ENCODE measurements at regions not wholly inside any gene's neighbourhood (a gene's known extent, or its start where the extent isn't known, plus 50 kb on each side); places are given as distances from the start of the nearest gene placed in this dataset.

GRCh38 chr4:110823251-110823650, 200.4 kb upstream of the PITX2 start:
- Histone ChIP-seq H2AFZ (ENCODE audit: low read length) (no peak overlapping the region), H4K20me1 (ENCODE audit: insufficient read depth, low read depth, low read length) (no peaks in the 10 kb centered on the region), H3K36me3 (ENCODE audit: insufficient read depth, low read length) (no peaks in the 10 kb centered on the region), H3K4me1 (ENCODE audit: low read length) (no peaks in the 10 kb centered on the region), H3K4me2 (ENCODE audit: low read depth, low read length, poor library complexity, severe bottlenecking) (no peak overlapping the region), H3K4me3 (ENCODE audit: low read length) (no peak overlapping the region), H3K9me3 (ENCODE audit: low read length) (no peaks in the 10 kb centered on the region), H3K9ac (ENCODE audit: low read length) (no peak overlapping the region), H3K79me2 (ENCODE audit: low read length) (no peaks in the 10 kb centered on the region), H3K27me3 (ENCODE audit: low read length) (no peaks in the 10 kb centered on the region), H3K9me2 (replicated peaks; ENCODE audit: insufficient read depth, low read length) (no peaks in the 10 kb centered on the region), H3K27ac (ENCODE audit: low read length) (no peak overlapping the region)
- DNase-seq: peak; percentile 68

GRCh38 chr4:110824344-110824743, 201.5 kb upstream of the PITX2 start:
- no peaks in the 10 kb centered on the region for H3K27me3 ChIP-seq (ENCODE audit: low read length)
- no peaks in the 10 kb centered on the region for H3K4me1 ChIP-seq (ENCODE audit: low read length)
- H2AFZ ChIP-seq (ENCODE audit: low read length): no peak overlapping the region

GRCh38 chr4:110826656-110827055, 203.8 kb upstream of the PITX2 start:
- no peaks in the 10 kb centered on the region for H3K79me2 ChIP-seq (ENCODE audit: low read length)
- H3K27me3 ChIP-seq (ENCODE audit: low read length): no peaks in the 10 kb centered on the region
- no peaks in the 10 kb centered on the region for H3K36me3 ChIP-seq (ENCODE audit: insufficient read depth, low read length)
- H3K4me1 ChIP-seq (ENCODE audit: low read length): no peaks in the 10 kb centered on the region
- H3K9ac ChIP-seq (ENCODE audit: low read length): no peak overlapping the region
- H3K9me2 ChIP-seq (replicated peaks; ENCODE audit: insufficient read depth, low read length): no peaks in the 10 kb centered on the region
- no peaks in the 10 kb centered on the region for H3K9me3 ChIP-seq (ENCODE audit: low read length)
- H3K27ac ChIP-seq (ENCODE audit: low read length): no peak overlapping the region
- H3K4me3 ChIP-seq (ENCODE audit: low read length): no peak overlapping the region
- no peaks in the 10 kb centered on the region for H4K20me1 ChIP-seq (ENCODE audit: insufficient read depth, low read depth, low read length)
- no peak overlapping the region for H2AFZ ChIP-seq (ENCODE audit: low read length)
- H3K4me2 ChIP-seq (ENCODE audit: low read depth, low read length, poor library complexity, severe bottlenecking): no peak overlapping the region
- DNase-seq: no peak

More at GRCh38 chr4:110824344-110824743, 201.5 kb upstream of the PITX2 start:
- Histone ChIP-seq H3K27ac (ENCODE audit: low read length) (no peak overlapping the region), H3K36me3 (ENCODE audit: insufficient read depth, low read length) (no peaks in the 10 kb centered on the region), H3K79me2 (ENCODE audit: low read length) (no peaks in the 10 kb centered on the region), H4K20me1 (ENCODE audit: insufficient read depth, low read depth, low read length) (no peaks in the 10 kb centered on the region), H3K4me3 (ENCODE audit: low read length) (no peak overlapping the region), H3K9me3 (ENCODE audit: low read length) (no peaks in the 10 kb centered on the region), H3K4me2 (ENCODE audit: low read depth, low read length, poor library complexity, severe bottlenecking) (no peak overlapping the region), H3K9me2 (replicated peaks; ENCODE audit: insufficient read depth, low read length) (no peaks in the 10 kb centered on the region), H3K9ac (ENCODE audit: low read length) (no peak overlapping the region)
- DNase-seq: no peak

- Histone ChIP-seq H3K9me2 (replicated peaks; ENCODE audit: insufficient read depth, low read length) (no peaks in the 10 kb centered on the region), H2AFZ (ENCODE audit: low read length) (no peak overlapping the region), H3K4me1 (ENCODE audit: low read length) (no peaks in the 10 kb centered on the region)
These were observed 207.6 kb upstream of the PITX2 start for GRCh38 chr4:110830461-110830860.

GRCh38 chr4:110837896-110838450, 215.1 kb upstream of the PITX2 start:
- Histone ChIP-seq H2AFZ (ENCODE audit: low read length) (no peak overlapping the region), H3K4me3 (ENCODE audit: low read length) (no peak overlapping the region), H3K9me2 (replicated peaks; ENCODE audit: insufficient read depth, low read length) (no peaks in the 10 kb centered on the region), H3K36me3 (ENCODE audit: insufficient read depth, low read length) (no peaks in the 10 kb centered on the region), H3K27ac (ENCODE audit: low read length) (no peak overlapping the region), H3K27me3 (ENCODE audit: low read length) (no peaks in the 10 kb centered on the region), H4K20me1 (ENCODE audit: insufficient read depth, low read depth, low read length) (no peaks in the 10 kb centered on the region), H3K9ac (ENCODE audit: low read length) (no peak overlapping the region), H3K9me3 (ENCODE audit: low read length) (no peaks in the 10 kb centered on the region), H3K4me2 (ENCODE audit: low read depth, low read length, poor library complexity, severe bottlenecking) (no peak overlapping the region), H3K4me1 (ENCODE audit: low read length) (no peaks in the 10 kb centered on the region), H3K79me2 (ENCODE audit: low read length) (no peaks in the 10 kb centered on the region)
- no peak for DNase-seq

More at GRCh38 chr4:110830461-110830860, 207.6 kb upstream of the PITX2 start:
- no peak overlapping the region for H3K9ac ChIP-seq (ENCODE audit: low read length)
- H3K27ac ChIP-seq (ENCODE audit: low read length): no peak overlapping the region
- no peak for DNase-seq
- no peaks in the 10 kb centered on the region for H3K79me2 ChIP-seq (ENCODE audit: low read length)
- no peaks in the 10 kb centered on the region for H4K20me1 ChIP-seq (ENCODE audit: insufficient read depth, low read depth, low read length)
- H3K36me3 ChIP-seq (ENCODE audit: insufficient read depth, low read length): no peaks in the 10 kb centered on the region
- no peaks in the 10 kb centered on the region for H3K27me3 ChIP-seq (ENCODE audit: low read length)
- H3K9me3 ChIP-seq (ENCODE audit: low read length): no peaks in the 10 kb centered on the region
- H3K4me3 ChIP-seq (ENCODE audit: low read length): no peak overlapping the region
- H3K4me2 ChIP-seq (ENCODE audit: low read depth, low read length, poor library complexity, severe bottlenecking): no peak overlapping the region

- no peaks in the 10 kb centered on the region for H4K20me1 ChIP-seq (ENCODE audit: insufficient read depth, low read depth, low read length)
These were observed 217.4 kb upstream of the PITX2 start for GRCh38 chr4:110840221-110840654.

GRCh38 chr4:110848787-110849186, 225.9 kb upstream of the PITX2 start:
- Histone ChIP-seq H4K20me1 (ENCODE audit: insufficient read depth, low read depth, low read length) (no peaks in the 10 kb centered on the region), H3K4me3 (ENCODE audit: low read length) (no peak overlapping the region)

More at GRCh38 chr4:110840221-110840654, 217.4 kb upstream of the PITX2 start:
- H3K27ac ChIP-seq (ENCODE audit: low read length): no peak overlapping the region
- H3K36me3 ChIP-seq (ENCODE audit: insufficient read depth, low read length): no peaks in the 10 kb centered on the region
- no peaks in the 10 kb centered on the region for H3K9me3 ChIP-seq (ENCODE audit: low read length)
- no peak overlapping the region for H3K9ac ChIP-seq (ENCODE audit: low read length)
- no peaks in the 10 kb centered on the region for H3K9me2 ChIP-seq (replicated peaks; ENCODE audit: insufficient read depth, low read length)
- H3K27me3 ChIP-seq (ENCODE audit: low read length): no peaks in the 10 kb centered on the region
- no peak for DNase-seq
- H3K79me2 ChIP-seq (ENCODE audit: low read length): no peaks in the 10 kb centered on the region
- no peaks in the 10 kb centered on the region for H3K4me1 ChIP-seq (ENCODE audit: low read length)
- H3K4me3 ChIP-seq (ENCODE audit: low read length): no peak overlapping the region
- no peak overlapping the region for H2AFZ ChIP-seq (ENCODE audit: low read length)
- no peak overlapping the region for H3K4me2 ChIP-seq (ENCODE audit: low read depth, low read length, poor library complexity, severe bottlenecking)

GRCh38 chr4:110849461-110849860, 226.6 kb upstream of the PITX2 start:
- no peaks in the 10 kb centered on the region for H3K36me3 ChIP-seq (ENCODE audit: insufficient read depth, low read length)
- no peak overlapping the region for H3K4me2 ChIP-seq (ENCODE audit: low read depth, low read length, poor library complexity, severe bottlenecking)
- H3K27me3 ChIP-seq (ENCODE audit: low read length): no peaks in the 10 kb centered on the region
- no peak overlapping the region for H3K4me3 ChIP-seq (ENCODE audit: low read length)
- H3K9me3 ChIP-seq (ENCODE audit: low read length): no peaks in the 10 kb centered on the region
- DNase-seq: no peak
- no peak overlapping the region for H3K9ac ChIP-seq (ENCODE audit: low read length)
- H2AFZ ChIP-seq (ENCODE audit: low read length): no peak overlapping the region
- no peaks in the 10 kb centered on the region for H3K9me2 ChIP-seq (replicated peaks; ENCODE audit: insufficient read depth, low read length)
- no peaks in the 10 kb centered on the region for H4K20me1 ChIP-seq (ENCODE audit: insufficient read depth, low read depth, low read length)
- H3K27ac ChIP-seq (ENCODE audit: low read length): no peak overlapping the region
- H3K4me1 ChIP-seq (ENCODE audit: low read length): no peaks in the 10 kb centered on the region
- no peaks in the 10 kb centered on the region for H3K79me2 ChIP-seq (ENCODE audit: low read length)

More at GRCh38 chr4:110848787-110849186, 225.9 kb upstream of the PITX2 start:
- no peak for DNase-seq
- H3K36me3 ChIP-seq (ENCODE audit: insufficient read depth, low read length): no peaks in the 10 kb centered on the region
- no peak overlapping the region for H2AFZ ChIP-seq (ENCODE audit: low read length)
- H3K9me2 ChIP-seq (replicated peaks; ENCODE audit: insufficient read depth, low read length): no peaks in the 10 kb centered on the region
- H3K4me2 ChIP-seq (ENCODE audit: low read depth, low read length, poor library complexity, severe bottlenecking): no peak overlapping the region
- H3K27ac ChIP-seq (ENCODE audit: low read length): no peak overlapping the region
- H3K9me3 ChIP-seq (ENCODE audit: low read length): no peaks in the 10 kb centered on the region
- H3K79me2 ChIP-seq (ENCODE audit: low read length): no peaks in the 10 kb centered on the region
- no peaks in the 10 kb centered on the region for H3K27me3 ChIP-seq (ENCODE audit: low read length)
- no peaks in the 10 kb centered on the region for H3K4me1 ChIP-seq (ENCODE audit: low read length)
- no peak overlapping the region for H3K9ac ChIP-seq (ENCODE audit: low read length)

Measured in Karpas-422 (cell line).